SKM-1 treated with dmso at 0.1 percent for 144 hours (cell line): ENCODE measurements at regions not wholly inside any gene's neighbourhood (a gene's known extent, or its start where the extent isn't known, plus 50 kb on each side); places are given as distances from the start of the nearest gene placed in this dataset.

Experiments
- DNase-seq: peaks from one replicate; lab custom pipeline; 2025; ENCODE audit not compliant: unreplicated experiment; lab: John Stamatoyannopoulos, UW

GRCh38 chr17:72206376-72206775 lies 85.6 kb downstream of the SOX9 start:
- DNase-seq = no peak

- no peak for DNase-seq
Observed at GRCh38 chr17:72208832-72209231, 88.0 kb downstream of the SOX9 start.

- DNase-seq = no peak
Observed at GRCh38 chr17:72212041-72212440, 91.2 kb downstream of the SOX9 start.

GRCh38 chr17:72215490-72215889 lies 94.7 kb downstream of the SOX9 start:
- no peak for DNase-seq

- no peak for DNase-seq
Observed at GRCh38 chr17:72215928-72216327, 95.1 kb downstream of the SOX9 start.

GRCh38 chr17:72219137-72219823 lies 98.5 kb downstream of the SOX9 start:
- no peak for DNase-seq

GRCh38 chr17:72219824-72220493 lies 99.1 kb downstream of the SOX9 start:
- DNase-seq = no peak

GRCh38 chr17:72222661-72223380 lies 102.0 kb downstream of the SOX9 start:
- DNase-seq = no peak

GRCh38 chr17:72223866-72224291 lies 103.1 kb downstream of the SOX9 start:
- DNase-seq = no peak

- no peak for DNase-seq
Observed at GRCh38 chr17:72226322-72226721, 105.5 kb downstream of the SOX9 start.

GRCh38 chr17:72233986-72234385 lies 113.2 kb downstream of the SOX9 start:
- DNase-seq = no peak

GRCh38 chr17:72234985-72235384 lies 114.2 kb downstream of the SOX9 start:
- DNase-seq = no peak

- DNase-seq = no peak
Observed at GRCh38 chr17:72236980-72237633, 116.3 kb downstream of the SOX9 start.

GRCh38 chr17:72238157-72238673 lies 117.4 kb downstream of the SOX9 start:
- no peak for DNase-seq

- DNase-seq = no peak
Observed at GRCh38 chr17:72239548-72239947, 118.7 kb downstream of the SOX9 start.

- no peak for DNase-seq
Observed at GRCh38 chr17:72240333-72240732, 119.5 kb downstream of the SOX9 start.

- no peak for DNase-seq
Observed at GRCh38 chr17:72244494-72244893, 123.7 kb downstream of the SOX9 start.

- no peak for DNase-seq
Observed at GRCh38 chr17:72244956-72245355, 124.1 kb downstream of the SOX9 start.

GRCh38 chr17:72249441-72249840 lies 128.6 kb downstream of the SOX9 start:
- DNase-seq = no peak

- DNase-seq = no peak
Observed at GRCh38 chr17:72250206-72250605, 129.4 kb downstream of the SOX9 start.

- no peak for DNase-seq
Observed at GRCh38 chr17:72253597-72253996, 132.8 kb downstream of the SOX9 start.
